MM.1S (cell line): ENCODE measurements at regions not wholly inside any gene's neighbourhood (a gene's known extent, or its start where the extent isn't known, plus 50 kb on each side); places are given as distances from the start of the nearest gene placed in this dataset.

Experiments used
- CTCF ChIP-seq: fragments of 300-600 bp; sonication (generic); IDR thresholded peaks from 2 replicates; pipeline ENCODE4 v1.5.1; 2016; ENCODE audit warnings: antibody characterized with exemption, low read length, mixed read lengths
- EZH2 ChIP-seq: fragments of 300-600 bp; sonication (generic); optimal IDR thresholded peaks from 2 replicates; pipeline ENCODE3; 2017; ENCODE audit warnings: low read depth, mild to moderate bottlenecking, antibody characterized with exemption, low read length, mixed read lengths
- EZH2phosphoT487 ChIP-seq: fragments of 300-600 bp; sonication (generic); IDR thresholded peaks from 2 replicates; pipeline ENCODE4 v1.6.1; 2018; ENCODE audit warnings: antibody characterized with exemption, low read length

- TF ChIP-seq EZH2phosphoT487 (no peak), CTCF (no peak), EZH2 (no peak)
Measured at GRCh38 chr15:79680720-79681119, 216.1 kb downstream of the MTHFS start.
